HepG2 (cell line): ENCODE measurements at regions not wholly inside any gene's neighbourhood (a gene's known extent, or its start where the extent isn't known, plus 50 kb on each side); places are given as distances from the start of the nearest gene placed in this dataset.

Source experiments
- ATAC-seq: fragments of 200-7000 bp; cut with Tn5 transposase; 3 replicates; pipeline ENCODE4 v1.9.1; 2020; ENCODE audit warnings: mild to moderate bottlenecking, moderate library complexity
- BruUV-seq: library from RNA; stranded (reverse); fragments of 400-500 nt; replicated peaks from 2 replicates; lab custom pipeline; 2021; lab: Mats Ljungman, UMichigan
- CTCF ChIA-PET: fragments of 300-600 bp; formaldehyde crosslinking; extraction: SDS; loops from one replicate; lab custom pipeline; 2021; ENCODE audit warnings: low total read pairs, inconsistent platforms, low intra/inter-chr PET ratio; lab: Yijun Ruan, JAX
- POLR2A ChIA-PET: fragments of 350-600 bp; sonication (Branson Sonifier 250); formaldehyde crosslinking; loops from one replicate; lab custom pipeline; 2020; ENCODE audit warnings: antibody characterized with exemption, inconsistent platforms; lab: Yijun Ruan, JAX
- DNase-seq: peaks from one replicate; pipeline ENCODE4 v3.0.0-alpha.2; 2015; ENCODE audit warnings: low spot score
- FAIRE-seq: peaks from 3 replicates; lab custom pipeline; 2011; peaks lifted over from hg19 to GRCh38; lab: Jason Lieb, UNC
- H2AFZ ChIP-seq: one replicate; pipeline ENCODE4 v1.6.1; 2011; ENCODE audit warnings: low read length, inconsistent platforms
- H3K27ac ChIP-seq: fragments of 300-600 bp; 3 replicates; pipeline ENCODE4 v1.8.0; 2011; ENCODE audit warnings: mixed run types, mild to moderate bottlenecking, mixed read lengths, low read length, inconsistent platforms; ENCODE audit not compliant: insufficient read depth; ENCODE audit errors: extremely low read length
- H3K27me3 ChIP-seq, 2 experiments: fragments of 200-600 bp in 1 of 2; 2 replicates in 1 of 2; 3 replicates in 1 of 2; pipeline versions ENCODE4 v1.6.0 to v1.8.0; 2011; ENCODE audit warnings: low read length in 2 of 2, mild to moderate bottlenecking in 2 of 2, moderate library complexity in 2 of 2, inconsistent platforms in 1 of 2; ENCODE audit not compliant: insufficient read depth in 2 of 2, control insufficient read depth in 1 of 2
- H3K36me3 ChIP-seq, 2 experiments: fragments of 200-600 bp in 1 of 2; replicated peaks in 1 of 2; 2 replicates in 1 of 2; 3 replicates in 1 of 2; pipeline versions ENCODE4 v1.5.1 to v1.8.0; 2011; ENCODE audit warnings: low read length in 2 of 2, inconsistent platforms in 1 of 2; ENCODE audit not compliant: insufficient read depth in 2 of 2, control insufficient read depth in 1 of 2
- H3K4me1 ChIP-seq: 2 replicates; pipeline ENCODE4 v1.5.1; 2012; ENCODE audit warnings: low read length, inconsistent platforms; ENCODE audit not compliant: insufficient read depth
- H3K4me2 ChIP-seq: 2 replicates; pipeline ENCODE4 v1.6.0; 2011; ENCODE audit warnings: low read depth, low read length, inconsistent platforms
- H3K4me3 ChIP-seq, 3 experiments: fragments of 200-600 bp in 1 of 3; sonication (generic), shearing (Covaris generic) in 1 of 3; replicated peaks in 1 of 3; 2 replicates each; pipeline ENCODE4 v1.5.1; 2011 to 2016; ENCODE audit warnings: low read length in 3 of 3, inconsistent platforms in 2 of 3, low read depth in 2 of 3, mild to moderate bottlenecking in 2 of 3, control low read depth in 1 of 3, mixed read lengths in 1 of 3; ENCODE audit not compliant: insufficient read depth in 1 of 3
- H3K79me2 ChIP-seq: one replicate; pipeline ENCODE4 v1.6.1; 2011; ENCODE audit warnings: low read length, inconsistent platforms; ENCODE audit not compliant: insufficient read depth
- H3K9ac ChIP-seq: 2 replicates; pipeline ENCODE4 v1.6.0; 2011; ENCODE audit warnings: mild to moderate bottlenecking, low read depth, low read length, inconsistent platforms; ENCODE audit not compliant: insufficient read depth
- H3K9me3 ChIP-seq: 2 replicates; pipeline ENCODE4 v1.5.1; 2012; ENCODE audit warnings: mild to moderate bottlenecking, low read length
- H4K20me1 ChIP-seq: 2 replicates; pipeline ENCODE4 v1.6.0; 2011; ENCODE audit warnings: inconsistent platforms, mild to moderate bottlenecking, low read length, moderate library complexity; ENCODE audit not compliant: insufficient read depth
- EHMT2 ChIP-seq: fragments of 200-600 bp; sonication (generic); IDR thresholded peaks from 2 replicates; pipeline ENCODE4 v1.7.0; 2017; ENCODE audit warnings: antibody characterized with exemption, low read depth, low read length, borderline replicate concordance
- GABPA ChIP-seq, 2 experiments: IDR thresholded peaks; 2 replicates each; pipeline ENCODE4 v1.6.1; 2011 to 2016; ENCODE audit warnings: low read depth in 2 of 2, low read length in 1 of 2, missing biosample characterization in 1 of 2, missing genetic modification characterization in 1 of 2
- GFI1 ChIP-seq: sonication (generic); formaldehyde crosslinking; IDR thresholded peaks from 2 replicates; pipeline ENCODE4 v1.5.0; 2020; ENCODE audit warnings: missing genetic modification reagents, mild to moderate bottlenecking, borderline replicate concordance
- MED13 ChIP-seq: sonication (generic); formaldehyde crosslinking; IDR thresholded peaks from 2 replicates; pipeline ENCODE4 v1.5.0; 2020; ENCODE audit warnings: missing genetic modification reagents
- NBN ChIP-seq: fragments of 450-650 bp; conservative IDR thresholded peaks from 2 replicates; pipeline ENCODE4 v1.6.1; 2017
- POGK ChIP-seq: sonication (generic); formaldehyde crosslinking; conservative IDR thresholded peaks from 2 replicates; pipeline ENCODE4 v1.8.0; 2022; ENCODE audit warnings: mild to moderate bottlenecking, moderate library complexity, missing genetic modification reagents
- POGZ ChIP-seq: sonication (generic); formaldehyde crosslinking; IDR thresholded peaks from 2 replicates; pipeline ENCODE4 v1.4.0; 2020; ENCODE audit warnings: mild to moderate bottlenecking, missing genetic modification reagents
- RFX1 ChIP-seq: fragments of 450-650 bp; IDR thresholded peaks from 2 replicates; pipeline ENCODE4 v1.6.1; 2017
- UBTF ChIP-seq: sonication (generic); formaldehyde crosslinking; IDR thresholded peaks from 2 replicates; pipeline ENCODE4 v1.4.0; 2020; ENCODE audit warnings: mild to moderate bottlenecking, missing genetic modification reagents
- ZFP90 ChIP-seq: sonication (generic); formaldehyde crosslinking; IDR thresholded peaks from 2 replicates; pipeline ENCODE4 v1.8.0; 2022; ENCODE audit warnings: missing genetic modification reagents, mild to moderate bottlenecking, inconsistent platforms, borderline replicate concordance
- ZNF350 ChIP-seq: sonication (generic); formaldehyde crosslinking; IDR thresholded peaks from 2 replicates; pipeline ENCODE4 v1.4.0; 2020; ENCODE audit warnings: mild to moderate bottlenecking, low read depth, missing genetic modification reagents, borderline replicate concordance
- ZNF503 ChIP-seq: sonication (generic); formaldehyde crosslinking; IDR thresholded peaks from 2 replicates; pipeline ENCODE4 v1.4.0; 2020; ENCODE audit warnings: missing genetic modification reagents
- ZNF652 ChIP-seq: IDR thresholded peaks from 2 replicates; pipeline ENCODE4 v1.6.1; 2016; ENCODE audit warnings: low read depth, borderline replicate concordance
- ZNF777 ChIP-seq: sonication (generic); formaldehyde crosslinking; IDR thresholded peaks from 2 replicates; pipeline ENCODE4 v1.4.0; 2020; ENCODE audit warnings: missing genetic modification reagents
- ZNF784 ChIP-seq: sonication (generic); formaldehyde crosslinking; IDR thresholded peaks from 2 replicates; pipeline ENCODE4 v1.5.1; 2020; ENCODE audit warnings: missing genetic modification reagents, mild to moderate bottlenecking, borderline replicate concordance
- ZSCAN31 ChIP-seq: sonication (generic); formaldehyde crosslinking; IDR thresholded peaks from 2 replicates; pipeline ENCODE4 v1.5.0; 2020; ENCODE audit warnings: low read depth, mild to moderate bottlenecking, missing genetic modification reagents
- whole genome bisulfite sequencing: methylation state at CpG from one replicate; pipeline ENCODE4 v1.1.6; 2017; ENCODE audit warnings: low lambda C conversion rate; 5-methylcytosine and 5-hydroxymethylcytosine counted together
- in situ Hi-C: cut with HindIII; loops from 2 replicates; pipeline ENCODE4 v1.10.0; 2017; ENCODE audit warnings: low pct_unique_long_range_greater_than_20kb; ENCODE audit not compliant: extremely low pct_ligation_motif_present
- intact Hi-C: fragments of 100-400 bp; cut with micrococcal nuclease; formaldehyde crosslinking; loops from one replicate; pipeline ENCODE4 v1.10.0; 2022; ENCODE audit not compliant: unreplicated experiment

- TF ChIP-seq ZNF777 (CRISPR knock-in tag) (no peak), GABPA (IDR thresholded peaks at IDR 0.05; ENCODE audit: low read depth, low read length) (no peak), GABPA (CRISPR knock-in tag; IDR thresholded peaks at IDR 0.05; ENCODE audit: low read depth) (no peak)
- TF ChIP-seq, all 625 proteins: peak for 0
These were observed 375.1 kb downstream of the IPO8 start (continued) for GRCh38 chr12:30320561-30320960.

- CTCF ChIA-PET = no interaction called here
- H3K36me3 ChIP-seq = no peaks in the 10 kb centered on the region
- POLR2A ChIA-PET = no interaction called here
- no peak overlapping the region for H3K27ac ChIP-seq
- intact Hi-C loops (no loop called here), in situ Hi-C loops (loop anchor here (25.0 kb wide), 1 partner anchor 498 kb away; no protein-coding TSS in a partner anchor)
- H3K4me1 ChIP-seq = peaks cover 15% of the 10 kb centered on the region
- H3K9ac ChIP-seq = no peak overlapping the region
- DNase-seq (peak; percentile 17), FAIRE-seq (no peak), ATAC-seq (peak; percentile 69)
- no peaks in the 10 kb centered on the region for H4K20me1 ChIP-seq
- H3K4me2 ChIP-seq = 0 out of 2 replicates have a peak overlapping the region, but pooled peaks have one; percentile 10
- no peaks in the 10 kb centered on the region; the same call in 1 of the 2 replicates for H3K9me3 ChIP-seq
- H3K4me3 ChIP-seq = no peak overlapping the region
- H3K27me3 ChIP-seq = peaks cover 0 to 4% of the 10 kb centered on the region in 2 experiments; a peak in 1 of 5 replicates
- H2AFZ ChIP-seq = no peak overlapping the region
- no TSS peak for BruUV-seq
- 7% methylated on average over 5 of the region's 5 CpGs for WGBS
- no peaks in the 10 kb centered on the region for H3K79me2 ChIP-seq
- TF ChIP-seq ZNF784 (no peak), MED13 (CRISPR knock-in tag) (no peak), EHMT2 (no peak), POGK (CRISPR knock-in tag) (no peak), ZFP90 (0 out of 2 replicates have a peak, but pooled peaks have one; percentile 37), NBN (no peak), RFX1 (no peak), UBTF (CRISPR knock-in tag) (no peak), ZSCAN31 (no peak), ZNF350 (no peak), ZNF652 (no peak), ZNF503 (CRISPR knock-in tag) (0 out of 2 replicates have a peak, but pooled peaks have one; percentile 27), GFI1 (peak; percentile 84), POGZ (CRISPR knock-in tag) (peak; percentile 51; the same call in 1 of the 2 replicates)
These were observed 381.1 kb downstream of the IPO8 start for GRCh38 chr12:30314506-30315100.
